ENCODE measurements at regions not wholly inside any gene's neighbourhood (a gene's known extent, or its start where the extent isn't known, plus 50 kb on each side); places are given as distances from the start of the nearest gene placed in this dataset.
"Not testable (repeated sequence)": the region's sequence is repeated elsewhere in the genome, so short reads cannot be mapped to it uniquely, and the experiment has no call there.

DNA sequence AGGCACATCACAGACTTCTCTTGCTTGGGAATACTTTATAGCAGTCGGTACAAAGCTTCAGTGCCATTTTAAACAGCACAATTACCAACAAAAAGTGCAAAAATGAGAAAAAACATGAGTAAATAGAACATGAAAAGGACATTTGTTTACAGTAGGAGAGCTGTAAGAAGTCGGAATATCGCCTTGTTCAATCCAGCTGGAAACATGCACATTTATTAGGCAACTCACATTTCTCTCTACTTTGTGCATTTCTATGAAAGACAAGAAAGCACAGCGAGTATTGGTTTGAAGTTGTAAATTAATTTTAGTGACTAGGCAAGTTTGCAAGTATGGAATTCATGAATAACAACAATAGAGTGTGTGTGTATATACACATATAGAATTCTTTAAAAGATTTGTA is 484.7 kb downstream of the DACH1 start:
- no peak for DNase-seq

DNA sequence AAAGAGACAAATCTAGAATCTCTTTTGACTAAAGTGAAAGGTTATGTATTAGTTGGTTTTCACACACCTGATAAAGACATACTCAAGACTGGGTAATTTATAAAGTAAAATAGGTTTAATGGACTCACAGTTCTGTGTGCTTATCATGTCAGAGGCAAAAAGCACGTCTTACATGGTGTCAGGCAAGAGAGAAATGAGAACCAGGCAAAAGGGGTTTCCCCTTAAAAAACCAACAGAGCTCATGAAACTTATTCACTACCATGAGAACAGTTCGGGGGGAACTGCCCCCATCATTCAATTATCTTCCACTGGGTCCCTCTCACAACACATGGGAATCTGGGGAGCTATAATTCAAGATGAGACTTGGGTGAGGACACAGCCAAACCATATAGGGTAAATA is 486.8 kb downstream of the DACH1 start:
- DNase-seq: no peak

DNA sequence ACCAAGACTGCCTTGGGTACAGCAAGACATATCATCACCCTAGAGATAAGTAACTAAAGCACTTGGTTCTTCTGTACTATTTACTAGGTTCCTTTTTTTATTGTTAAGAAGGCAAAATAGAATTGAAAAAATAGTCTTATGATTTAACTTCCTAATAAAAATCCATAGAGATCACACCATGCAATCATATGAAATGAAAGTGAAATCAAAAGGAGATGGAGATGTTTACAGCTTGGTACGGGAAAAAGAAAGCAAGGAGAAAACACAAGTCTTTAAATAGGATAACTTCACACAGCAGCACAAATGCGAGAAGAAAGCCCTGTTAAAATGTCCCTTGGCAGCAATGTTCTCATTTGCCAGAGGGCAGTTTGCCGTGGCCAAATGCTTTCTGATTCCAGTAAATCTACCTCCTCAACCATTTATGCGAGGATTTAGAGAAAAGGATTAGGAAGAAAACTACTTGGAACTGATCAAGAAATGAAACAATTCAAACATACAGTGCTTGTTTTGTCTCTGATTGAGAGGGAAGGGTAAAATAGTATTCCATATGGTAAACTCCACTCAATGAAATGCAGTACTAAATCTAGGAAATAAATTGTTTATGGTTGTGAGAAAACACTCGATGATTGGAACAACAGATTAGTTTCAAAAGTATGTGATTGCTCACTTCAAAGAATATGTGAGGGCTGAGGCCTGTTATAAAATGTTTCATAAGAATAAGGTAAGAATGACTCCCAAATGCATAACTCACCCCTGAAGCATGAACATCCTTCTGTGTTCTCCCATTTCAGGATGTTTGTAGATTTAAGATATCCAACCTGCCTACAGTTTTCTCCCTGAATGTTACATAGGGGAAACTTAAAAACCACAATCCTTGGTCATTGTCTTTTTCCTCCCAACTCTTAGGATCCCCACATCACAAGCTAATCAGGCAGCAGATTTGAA is 487.8 kb downstream of the DACH1 start:
- no peak for DNase-seq

DNA sequence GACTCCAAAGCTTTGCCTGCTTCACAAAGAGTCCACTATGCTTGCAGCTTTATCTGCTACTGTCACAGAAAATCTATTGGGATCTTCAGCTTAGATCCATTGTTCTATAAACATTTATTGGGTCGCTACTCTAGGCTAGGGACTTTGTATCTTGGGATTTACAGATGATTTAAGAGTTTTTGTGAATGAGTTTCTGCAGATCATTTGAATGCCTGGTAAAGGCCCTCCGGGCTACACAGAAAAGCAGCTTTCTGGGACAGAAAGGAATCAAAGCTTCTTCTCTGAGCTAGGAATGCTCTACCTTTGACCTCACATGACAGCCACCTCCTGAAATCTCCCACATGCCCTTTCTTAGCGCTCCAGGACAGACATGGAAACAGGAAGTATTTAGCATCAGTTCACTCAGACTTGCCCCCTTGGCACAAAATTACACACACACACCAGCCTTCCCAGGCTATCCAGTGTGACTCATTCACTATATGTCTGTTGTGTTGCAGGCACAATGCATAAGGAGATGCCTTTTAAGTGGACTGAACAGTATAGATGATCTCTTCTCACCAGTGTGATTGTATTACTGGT is 492.4 kb downstream of the DACH1 start:
- no peak for DNase-seq

DNA sequence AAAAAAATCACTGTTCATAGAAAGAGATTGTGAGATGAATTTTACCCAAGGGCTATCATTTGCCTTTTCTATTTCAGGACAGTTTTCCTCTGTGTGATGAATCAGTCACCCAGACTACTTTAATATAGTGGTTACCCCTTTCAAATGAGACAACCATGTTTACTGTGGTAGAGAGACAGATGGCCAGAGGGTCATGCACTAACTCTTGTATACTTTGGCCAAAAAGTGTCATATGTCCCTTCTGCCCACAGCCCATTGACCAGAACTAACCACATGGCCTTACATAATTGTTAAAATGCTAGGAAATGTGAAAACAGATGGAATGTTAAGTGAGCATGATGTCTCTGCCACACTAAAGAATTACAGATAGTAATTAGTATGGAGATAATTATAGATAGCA is 498.7 kb downstream of the DACH1 start:
- DNase-seq: no peak

DNA sequence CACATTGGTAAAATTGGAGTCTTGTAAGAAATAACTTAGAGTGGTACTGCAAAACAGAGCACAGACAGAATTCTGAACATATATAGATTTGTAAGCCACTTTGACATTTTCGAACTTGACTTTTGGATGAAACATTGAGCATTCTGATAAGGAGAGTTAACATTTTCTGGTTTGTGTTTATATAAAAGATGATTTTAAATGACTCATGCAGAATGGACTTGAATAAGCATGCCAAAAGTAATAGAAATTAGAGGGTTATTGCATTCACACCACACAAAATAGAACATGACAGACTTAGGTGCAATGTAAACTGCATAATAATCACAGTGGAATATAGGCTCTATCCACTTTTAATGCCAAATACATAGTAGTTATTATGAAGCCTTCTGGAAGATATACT is 507.0 kb downstream of the DACH1 start:
- DNase-seq: no peak

DNA sequence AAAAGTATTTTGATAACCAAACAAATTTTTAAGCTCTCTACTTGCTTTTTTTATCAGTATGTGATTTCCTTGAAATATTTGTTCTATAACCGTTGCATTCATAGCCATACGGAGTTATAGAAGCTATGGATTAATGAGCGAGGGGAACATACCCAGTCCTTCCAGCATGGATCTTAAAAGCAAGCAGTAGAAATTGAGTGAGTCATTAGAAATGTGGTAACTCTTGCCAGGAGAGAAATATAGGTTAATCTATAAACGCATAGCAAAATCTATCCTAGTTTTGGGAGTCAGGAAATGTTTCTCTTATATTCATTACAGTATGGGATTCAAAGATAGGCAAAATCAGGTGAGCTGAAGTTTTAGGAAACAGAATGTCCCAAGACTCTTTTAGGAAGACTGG is 507.4 kb downstream of the DACH1 start:
- DNase-seq: no peak

DNA sequence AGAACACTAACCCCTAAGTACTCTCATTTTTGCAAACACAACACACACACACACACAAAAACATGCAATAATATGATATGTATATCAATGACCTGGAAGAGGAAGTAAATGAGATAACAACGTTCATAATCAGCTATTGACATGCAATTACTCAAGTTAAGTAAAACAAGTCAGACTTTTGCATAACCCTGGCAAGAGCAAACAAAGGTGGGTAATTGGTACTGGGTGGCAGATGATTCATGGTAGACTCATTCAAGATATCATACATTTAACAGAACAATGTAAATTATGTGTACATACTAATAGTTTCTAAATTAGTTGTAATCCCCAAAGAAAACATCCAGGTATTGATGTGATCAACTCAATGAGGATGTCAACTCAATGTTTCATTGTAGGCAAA is 508.8 kb downstream of the DACH1 start:
- DNase-seq: no peak

DNA sequence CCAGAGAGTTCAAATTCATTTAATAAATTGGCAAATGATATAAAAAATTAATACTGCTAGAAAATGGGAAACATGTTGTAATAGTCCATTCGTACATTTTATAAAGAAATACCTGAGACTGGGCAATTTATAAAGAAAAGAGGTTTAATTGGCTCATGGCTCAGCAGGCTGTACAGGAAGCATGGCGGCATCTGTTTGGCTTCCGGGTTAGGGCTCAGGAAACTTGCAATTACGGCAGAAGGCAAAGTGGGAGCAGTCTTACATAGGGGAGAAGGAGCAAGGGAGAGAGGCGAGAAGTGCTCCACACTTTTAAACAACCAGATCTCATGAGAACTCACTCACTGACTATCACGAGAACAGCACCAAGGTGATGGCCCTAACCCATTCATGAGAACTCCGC is 512.0 kb downstream of the DACH1 start:
- no peak for DNase-seq

DNA sequence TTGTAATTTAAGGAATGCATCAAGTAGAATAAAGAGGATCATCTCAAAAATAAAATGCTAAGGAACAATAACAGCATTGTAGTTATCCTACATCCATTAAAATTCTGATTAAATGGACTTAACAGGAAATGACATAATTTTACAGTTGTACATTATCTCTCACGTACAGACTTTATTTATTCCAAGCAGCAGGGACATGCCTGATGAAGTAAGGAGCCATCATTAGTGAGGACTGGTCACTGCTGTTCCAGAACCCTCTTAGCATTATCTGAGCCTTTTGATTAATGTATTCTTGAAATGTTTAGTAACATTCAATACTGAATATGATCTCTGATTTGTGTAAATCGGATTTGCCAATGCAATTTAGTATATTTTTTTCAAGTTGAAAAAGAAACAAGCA is 516.1 kb downstream of the DACH1 start:
- no peak for DNase-seq

DNA sequence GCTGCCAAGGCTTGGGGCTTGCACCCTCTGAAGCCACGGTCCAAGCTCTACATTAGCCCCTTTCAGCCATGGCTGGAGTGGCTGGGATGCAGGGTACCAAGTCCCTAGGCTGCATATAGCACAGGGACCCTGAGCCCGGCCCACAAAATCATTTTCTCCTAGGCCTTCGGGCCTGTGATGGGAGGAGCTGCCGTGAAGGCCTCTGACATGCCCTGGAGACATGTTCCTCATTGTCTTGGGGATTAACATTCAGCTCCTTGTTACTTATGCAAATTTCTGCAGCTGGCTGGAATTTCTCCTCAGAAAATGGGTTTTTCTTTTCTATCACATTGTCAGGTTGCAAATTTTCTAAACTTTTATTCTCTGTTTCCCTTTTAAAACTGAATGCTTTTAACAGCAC is 521.1 kb downstream of the DACH1 start:
- not testable (repeated sequence) for DNase-seq

DNA sequence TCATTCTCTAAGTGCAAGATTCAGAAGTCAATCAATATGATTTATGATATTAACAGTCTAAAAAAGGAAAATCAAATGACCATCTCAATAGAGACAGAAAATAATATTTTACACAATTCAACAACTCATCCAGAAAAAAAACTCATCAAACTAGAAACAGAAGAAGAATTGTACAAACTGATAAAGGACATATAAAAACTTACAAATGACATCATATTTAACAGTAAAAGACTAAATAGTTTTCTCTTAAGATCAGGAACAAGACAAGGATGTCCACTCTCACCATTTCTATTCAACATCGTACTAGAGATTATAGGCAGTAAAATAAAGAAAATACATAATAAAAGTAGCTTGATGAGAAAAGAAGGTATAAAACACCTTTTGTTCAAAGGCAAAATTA is 527.3 kb downstream of the DACH1 start:
- no peak for DNase-seq

DNA sequence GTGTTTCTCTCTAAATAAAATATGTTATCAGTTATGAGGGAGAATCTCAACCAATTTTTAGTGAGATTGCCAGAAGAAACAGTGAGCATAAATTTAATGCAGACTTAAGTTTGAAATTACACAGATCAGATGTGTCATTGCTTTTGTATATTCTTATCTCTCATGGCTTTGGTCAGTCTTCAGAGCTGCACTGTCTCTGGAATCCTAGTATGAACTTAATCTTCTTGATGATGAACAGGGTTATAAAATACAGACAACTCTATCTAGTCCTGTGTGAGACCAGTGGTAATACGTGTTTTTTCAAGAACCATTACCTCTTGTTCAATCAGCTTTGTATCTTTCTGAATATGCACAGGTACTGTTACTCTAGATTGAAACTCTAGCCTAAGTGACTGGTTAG is 528.0 kb downstream of the DACH1 start:
- DNase-seq: no peak

DNA sequence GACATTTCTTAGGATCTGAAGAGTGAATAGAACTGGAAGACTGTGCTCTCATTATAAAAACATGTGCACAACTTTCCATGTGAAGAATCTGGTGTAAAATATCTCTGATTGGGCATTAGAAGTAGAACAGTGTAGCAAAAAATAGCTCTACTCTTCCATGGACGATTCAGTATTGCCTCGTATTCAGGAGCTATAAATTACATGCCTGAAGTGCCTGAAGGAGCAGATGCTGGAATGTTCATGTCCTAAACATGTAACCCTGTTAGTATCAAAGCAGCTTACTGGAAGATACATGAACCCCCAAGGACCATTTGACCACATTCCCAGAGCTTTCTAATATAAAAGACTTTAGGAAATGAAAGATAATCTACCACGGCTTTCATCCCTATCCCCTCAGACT is 528.9 kb downstream of the DACH1 start:
- no peak for DNase-seq

DNA sequence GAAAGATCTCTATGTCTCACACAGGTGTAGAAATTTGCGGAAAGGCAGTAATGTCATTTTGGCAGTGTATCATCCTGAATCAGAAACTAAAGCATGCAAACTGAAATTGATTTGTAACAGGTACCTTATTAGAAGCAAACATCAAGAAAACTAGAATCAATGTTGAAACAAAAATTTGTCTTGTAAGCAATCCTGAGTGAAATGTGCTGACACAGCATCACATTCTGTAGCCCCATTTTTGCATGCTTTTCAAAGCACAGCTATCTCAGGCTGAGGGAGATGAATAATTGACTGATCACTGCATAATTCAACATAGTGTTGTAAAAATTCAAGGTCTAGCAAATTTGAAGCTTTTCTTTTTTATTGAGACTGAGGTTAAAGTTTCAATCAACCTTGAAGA is 539.7 kb downstream of the DACH1 start:
- DNase-seq: no peak

DNA sequence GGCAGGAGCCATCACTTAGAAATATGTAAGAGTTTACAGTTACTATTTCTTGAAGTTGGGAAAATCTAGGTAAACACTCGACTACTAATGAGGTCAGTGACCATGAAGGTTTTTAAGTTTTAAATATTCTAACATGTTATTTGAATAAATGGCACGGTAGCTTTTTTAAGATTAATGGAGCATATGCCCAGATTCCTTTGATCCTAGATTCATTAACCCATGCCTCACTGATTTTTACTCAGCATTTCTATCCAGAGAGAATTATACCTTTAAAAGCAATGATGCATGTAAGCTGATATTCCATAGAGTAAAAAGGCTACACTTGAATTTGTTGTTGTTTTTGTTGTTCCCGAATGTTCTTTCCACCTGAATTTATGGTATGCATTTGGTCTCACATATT is 541.4 kb downstream of the DACH1 start:
- no peak for DNase-seq

DNA sequence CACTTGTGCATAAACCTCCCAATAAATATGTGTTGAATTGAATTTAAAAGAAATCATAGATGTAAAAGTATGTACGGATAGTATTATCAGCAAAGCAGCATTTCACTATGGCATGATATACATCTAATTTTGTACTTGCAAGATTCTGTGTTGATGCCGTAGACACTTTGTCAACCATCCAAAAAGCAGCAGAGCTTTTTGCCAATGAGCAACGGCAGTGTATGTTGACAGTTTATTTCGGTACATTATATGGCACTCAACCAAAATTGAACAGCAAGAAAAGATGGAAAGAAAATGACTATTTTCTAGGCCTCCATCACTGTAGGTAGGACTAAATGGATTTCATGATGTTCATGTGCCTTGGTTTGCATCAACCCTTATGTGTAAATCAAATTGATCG is 543.7 kb downstream of the DACH1 start:
- no peak for DNase-seq

DNA sequence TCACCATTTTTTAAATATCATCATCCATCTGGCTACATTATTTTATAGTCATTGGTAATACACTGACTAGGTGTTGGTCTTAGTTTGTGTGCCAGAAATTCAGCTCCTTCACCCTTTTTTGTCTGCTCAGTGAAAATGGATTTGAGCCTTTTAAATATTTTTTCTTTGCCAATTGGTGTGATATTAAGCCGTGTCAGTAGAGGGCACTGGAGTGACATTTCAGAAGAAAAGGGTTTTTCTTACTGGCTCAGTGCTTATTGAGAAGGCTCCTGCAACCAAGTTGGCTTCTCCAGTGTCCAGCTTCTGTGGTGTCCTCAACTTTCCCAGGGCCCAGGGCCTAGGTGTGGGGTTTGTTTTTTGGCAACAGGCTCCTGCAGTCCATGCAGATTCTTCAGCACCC is 546.6 kb downstream of the DACH1 start:
- DNase-seq: no peak

DNA sequence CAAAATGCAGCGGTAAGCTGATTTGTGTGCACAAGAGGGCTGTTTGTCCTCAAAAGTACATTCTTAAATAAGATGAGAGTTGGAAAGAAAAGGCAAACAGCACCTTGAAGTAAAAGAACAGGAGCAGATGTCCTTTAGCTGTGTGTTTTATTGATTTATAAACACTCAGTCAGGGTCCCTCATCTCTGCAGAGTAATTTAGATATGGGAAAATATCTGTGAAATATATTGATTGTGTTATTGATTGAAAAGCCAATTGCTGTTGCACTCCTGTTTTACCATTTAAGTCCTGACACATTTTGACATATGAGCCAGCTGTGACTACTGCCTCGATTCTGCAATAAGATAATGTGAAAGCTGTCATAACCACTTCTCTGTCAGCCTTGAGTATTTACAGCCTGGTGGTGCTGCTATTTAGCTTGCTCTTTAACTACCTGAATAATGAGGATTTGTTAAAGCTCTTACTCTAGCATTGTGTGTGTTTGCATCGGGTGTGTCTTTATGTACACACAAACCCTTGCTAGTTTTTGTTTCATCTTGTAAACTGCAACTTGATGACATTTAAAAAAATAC is 550.1 kb downstream of the DACH1 start:
- DNase-seq: no peak

DNA sequence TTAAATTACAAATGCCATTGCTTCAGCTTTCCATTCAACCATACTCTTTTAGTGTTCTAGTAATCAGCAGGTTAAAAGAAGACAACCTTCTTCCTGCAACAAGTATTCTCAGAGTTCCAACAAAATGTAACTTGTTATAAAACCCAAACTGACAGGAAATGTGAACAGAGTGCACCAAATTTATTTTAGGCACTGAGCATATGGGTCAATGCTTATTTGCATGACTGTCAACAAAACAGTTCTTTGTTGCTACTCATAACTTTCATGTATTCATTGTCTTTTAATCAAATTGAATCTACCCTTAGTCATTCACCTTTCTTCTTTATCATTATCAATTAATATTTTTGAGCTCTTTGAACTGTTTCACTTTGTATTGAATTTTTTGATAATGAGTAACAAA is 554.1 kb downstream of the DACH1 start:
- DNase-seq: no peak

DNA sequence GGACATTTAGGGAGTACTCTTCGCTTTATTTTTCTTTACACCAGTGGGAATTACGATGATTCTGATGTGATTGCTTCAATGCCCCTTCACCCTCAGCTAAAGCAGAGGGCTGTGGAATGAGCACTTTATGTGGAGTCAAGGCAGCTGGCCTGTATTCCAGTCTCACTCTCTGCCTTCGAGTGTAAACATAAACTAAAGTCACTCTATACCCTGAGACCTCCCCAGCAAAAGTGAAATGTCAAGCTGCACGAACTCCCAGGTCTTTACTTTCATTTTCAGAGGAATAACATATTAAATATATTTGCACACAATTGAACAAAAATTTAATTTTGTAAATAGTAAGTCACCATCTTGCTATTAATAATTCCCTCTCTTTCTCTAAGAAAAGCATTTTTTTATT is 557.1 kb downstream of the DACH1 start:
- DNase-seq: no peak

DNA sequence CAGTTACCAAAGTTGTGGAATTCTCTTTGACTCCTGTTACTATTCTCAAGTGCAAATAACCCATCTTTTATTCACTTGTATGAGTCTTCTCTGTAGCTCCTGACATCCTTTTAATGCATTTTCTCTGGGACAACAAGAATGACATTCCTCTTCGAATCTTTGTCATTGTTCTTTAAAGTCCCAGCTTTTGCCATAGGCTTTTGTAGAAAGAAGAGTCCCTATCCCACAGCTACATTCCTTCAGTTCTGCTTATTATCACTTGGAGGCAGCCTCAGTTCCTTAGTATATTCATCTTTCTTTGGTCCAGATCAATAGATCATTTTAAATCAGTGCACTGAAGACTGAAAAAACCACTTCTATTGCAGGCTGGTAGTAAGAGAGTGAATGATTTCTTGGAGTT is 560.2 kb downstream of the DACH1 start:
- no peak for DNase-seq

DNA sequence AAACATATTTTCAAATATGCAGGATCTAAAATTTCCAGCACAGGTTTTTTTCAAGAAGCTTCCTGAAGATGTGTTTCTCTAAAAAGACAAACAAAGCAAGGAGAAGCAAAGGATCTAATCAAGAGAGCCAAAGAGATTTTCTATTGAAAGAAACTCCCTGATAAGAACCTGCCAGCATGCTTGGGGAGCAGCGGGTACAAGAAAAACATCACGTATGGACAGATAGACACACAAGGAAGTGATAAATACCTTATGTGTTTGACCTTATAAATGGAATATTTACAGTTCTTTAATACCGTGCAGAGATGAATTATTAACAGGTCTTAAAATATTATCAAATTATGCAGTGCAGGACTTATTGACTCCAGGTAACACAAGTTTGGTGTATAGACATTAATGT is 562.1 kb downstream of the DACH1 start:
- no peak for DNase-seq

DNA sequence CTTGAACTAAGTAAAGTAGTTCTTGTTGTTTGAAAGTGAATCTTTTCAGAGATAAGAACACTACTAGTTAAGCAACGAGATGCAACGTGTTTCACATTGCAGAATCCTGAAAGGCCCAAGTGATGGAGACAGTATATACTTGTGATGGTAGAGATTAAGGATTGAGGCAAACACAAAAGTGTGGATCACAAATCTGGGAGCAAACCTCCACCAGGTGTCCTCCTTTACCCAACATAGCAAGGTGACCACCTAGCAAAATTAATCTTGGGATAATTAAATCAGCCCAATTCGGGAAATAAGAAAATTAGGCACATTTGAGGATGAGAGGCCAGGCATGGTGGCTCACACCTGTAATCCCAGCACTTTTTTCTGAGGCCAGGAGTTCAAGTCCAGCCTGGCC is 563.9 kb downstream of the DACH1 start:
- no peak for DNase-seq

Measured in CD4-positive, alpha-beta T cell treated with Interleukin-6 for 4 hours (primary cell).